ENCODE measurements at regions not wholly inside any gene's neighbourhood (a gene's known extent, or its start where the extent isn't known, plus 50 kb on each side); places are given as distances from the start of the nearest gene placed in this dataset.

DNA sequence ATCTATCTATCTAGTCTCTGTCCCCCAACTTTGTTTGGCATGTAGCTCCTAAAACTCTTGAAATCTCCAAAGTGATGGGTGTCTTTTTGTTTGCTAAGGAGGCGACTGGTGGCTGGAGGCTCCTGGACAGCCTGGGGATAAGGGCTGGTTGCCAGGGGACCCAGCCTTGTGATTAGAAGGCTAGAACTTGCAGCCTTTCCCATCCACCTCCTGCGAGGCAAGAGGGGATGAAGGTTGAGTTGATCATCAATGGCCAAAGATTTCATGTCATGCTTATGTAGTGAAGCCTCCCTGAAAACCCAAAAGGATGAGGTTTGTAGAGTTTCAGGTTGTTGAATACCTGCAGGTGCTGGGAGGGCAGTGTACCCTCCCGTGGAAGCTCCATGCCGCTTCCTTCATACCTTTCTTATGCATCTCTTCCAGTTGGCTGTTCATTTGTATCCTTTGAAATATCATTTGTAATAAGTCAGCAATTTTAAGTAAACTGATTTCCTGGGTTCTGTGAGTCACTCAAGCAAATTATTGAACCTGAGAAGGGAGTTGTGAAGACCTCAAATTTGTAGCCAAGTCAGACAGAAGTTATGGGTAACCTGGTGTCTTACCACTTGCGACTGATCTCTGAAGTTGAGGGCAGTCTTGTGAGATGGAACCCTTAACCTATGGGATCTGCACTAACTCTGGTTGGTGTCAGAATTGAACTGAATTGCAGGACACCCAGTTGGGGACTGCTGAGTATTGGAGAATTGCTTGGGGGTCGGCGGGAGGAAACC lies 202.4 kb downstream of the SEC14L1 start:
- TF ChIP-seq KLF8 (tag by site-specific recombination; IDR thresholded peaks at IDR 0.05) (no peak), ZNF792 (tag by site-specific recombination; IDR thresholded peaks at IDR 0.05) (no peak), ZNF707 (tag by site-specific recombination; IDR thresholded peaks at IDR 0.05) (no peak)
- TF ChIP-seq, protein P1, sequence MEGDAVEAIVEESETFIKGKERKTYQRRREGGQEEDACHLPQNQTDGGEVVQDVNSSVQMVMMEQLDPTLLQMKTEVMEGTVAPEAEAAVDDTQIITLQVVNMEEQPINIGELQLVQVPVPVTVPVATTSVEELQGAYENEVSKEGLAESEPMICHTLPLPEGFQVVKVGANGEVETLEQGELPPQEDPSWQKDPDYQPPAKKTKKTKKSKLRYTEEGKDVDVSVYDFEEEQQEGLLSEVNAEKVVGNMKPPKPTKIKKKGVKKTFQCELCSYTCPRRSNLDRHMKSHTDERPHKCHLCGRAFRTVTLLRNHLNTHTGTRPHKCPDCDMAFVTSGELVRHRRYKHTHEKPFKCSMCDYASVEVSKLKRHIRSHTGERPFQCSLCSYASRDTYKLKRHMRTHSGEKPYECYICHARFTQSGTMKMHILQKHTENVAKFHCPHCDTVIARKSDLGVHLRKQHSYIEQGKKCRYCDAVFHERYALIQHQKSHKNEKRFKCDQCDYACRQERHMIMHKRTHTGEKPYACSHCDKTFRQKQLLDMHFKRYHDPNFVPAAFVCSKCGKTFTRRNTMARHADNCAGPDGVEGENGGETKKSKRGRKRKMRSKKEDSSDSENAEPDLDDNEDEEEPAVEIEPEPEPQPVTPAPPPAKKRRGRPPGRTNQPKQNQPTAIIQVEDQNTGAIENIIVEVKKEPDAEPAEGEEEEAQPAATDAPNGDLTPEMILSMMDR (tag by site-specific recombination; IDR thresholded peaks at IDR 0.05): no peak
- TF ChIP-seq, protein P2, sequence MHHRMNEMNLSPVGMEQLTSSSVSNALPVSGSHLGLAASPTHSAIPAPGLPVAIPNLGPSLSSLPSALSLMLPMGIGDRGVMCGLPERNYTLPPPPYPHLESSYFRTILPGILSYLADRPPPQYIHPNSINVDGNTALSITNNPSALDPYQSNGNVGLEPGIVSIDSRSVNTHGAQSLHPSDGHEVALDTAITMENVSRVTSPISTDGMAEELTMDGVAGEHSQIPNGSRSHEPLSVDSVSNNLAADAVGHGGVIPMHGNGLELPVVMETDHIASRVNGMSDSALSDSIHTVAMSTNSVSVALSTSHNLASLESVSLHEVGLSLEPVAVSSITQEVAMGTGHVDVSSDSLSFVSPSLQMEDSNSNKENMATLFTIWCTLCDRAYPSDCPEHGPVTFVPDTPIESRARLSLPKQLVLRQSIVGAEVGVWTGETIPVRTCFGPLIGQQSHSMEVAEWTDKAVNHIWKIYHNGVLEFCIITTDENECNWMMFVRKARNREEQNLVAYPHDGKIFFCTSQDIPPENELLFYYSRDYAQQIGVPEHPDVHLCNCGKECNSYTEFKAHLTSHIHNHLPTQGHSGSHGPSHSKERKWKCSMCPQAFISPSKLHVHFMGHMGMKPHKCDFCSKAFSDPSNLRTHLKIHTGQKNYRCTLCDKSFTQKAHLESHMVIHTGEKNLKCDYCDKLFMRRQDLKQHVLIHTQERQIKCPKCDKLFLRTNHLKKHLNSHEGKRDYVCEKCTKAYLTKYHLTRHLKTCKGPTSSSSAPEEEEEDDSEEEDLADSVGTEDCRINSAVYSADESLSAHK (tag by site-specific recombination; IDR thresholded peaks at IDR 0.05): no peak
- TF ChIP-seq, protein P3, sequence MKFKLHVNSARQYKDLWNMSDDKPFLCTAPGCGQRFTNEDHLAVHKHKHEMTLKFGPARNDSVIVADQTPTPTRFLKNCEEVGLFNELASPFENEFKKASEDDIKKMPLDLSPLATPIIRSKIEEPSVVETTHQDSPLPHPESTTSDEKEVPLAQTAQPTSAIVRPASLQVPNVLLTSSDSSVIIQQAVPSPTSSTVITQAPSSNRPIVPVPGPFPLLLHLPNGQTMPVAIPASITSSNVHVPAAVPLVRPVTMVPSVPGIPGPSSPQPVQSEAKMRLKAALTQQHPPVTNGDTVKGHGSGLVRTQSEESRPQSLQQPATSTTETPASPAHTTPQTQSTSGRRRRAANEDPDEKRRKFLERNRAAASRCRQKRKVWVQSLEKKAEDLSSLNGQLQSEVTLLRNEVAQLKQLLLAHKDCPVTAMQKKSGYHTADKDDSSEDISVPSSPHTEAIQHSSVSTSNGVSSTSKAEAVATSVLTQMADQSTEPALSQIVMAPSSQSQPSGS (tag by site-specific recombination; IDR thresholded peaks at IDR 0.05; ENCODE audit: low read depth): no peak
